SK-N-DZ (cell line): ENCODE measurements at regions not wholly inside any gene's neighbourhood (a gene's known extent, or its start where the extent isn't known, plus 50 kb on each side); places are given as distances from the start of the nearest gene placed in this dataset.

Source experiments
- DNase-seq: peaks from one replicate; pipeline ENCODE4 v3.0.0-alpha.2; 2015; ENCODE audit warnings: low spot score

GRCh38 chr5:18099261-18099660 is 465.0 kb downstream of the TAF11L14 start:
- no peak for DNase-seq

GRCh38 chr5:18101532-18101931 is 467.3 kb downstream of the TAF11L14 start:
- DNase-seq, result no peak

- DNase-seq, result no peak
Measured at GRCh38 chr5:18102733-18103132, 468.5 kb downstream of the TAF11L14 start.

GRCh38 chr5:18105449-18105848 is 471.2 kb downstream of the TAF11L14 start:
- DNase-seq, result no peak

GRCh38 chr5:18111906-18112465 is 477.7 kb downstream of the TAF11L14 start:
- DNase-seq, result no peak

- DNase-seq, result no peak
Measured at GRCh38 chr5:18113721-18114120, 479.5 kb downstream of the TAF11L14 start.

GRCh38 chr5:18114151-18114757 is 480.0 kb downstream of the TAF11L14 start:
- DNase-seq, result no peak

- no peak for DNase-seq
Measured at GRCh38 chr5:18117968-18118367, 483.7 kb downstream of the TAF11L14 start.

GRCh38 chr5:18119156-18119785 is 485.0 kb downstream of the TAF11L14 start:
- DNase-seq, result no peak

- no peak for DNase-seq
Measured at GRCh38 chr5:18141222-18141621, 507.0 kb downstream of the TAF11L14 start.

- DNase-seq, result no peak
Measured at GRCh38 chr5:18142831-18143230, 508.6 kb downstream of the TAF11L14 start.

GRCh38 chr5:18152671-18153070 is 518.4 kb downstream of the TAF11L14 start:
- no peak for DNase-seq

- DNase-seq, result no peak
Measured at GRCh38 chr5:18158166-18158565, 523.9 kb downstream of the TAF11L14 start.

GRCh38 chr5:18159331-18159730 is 525.1 kb downstream of the TAF11L14 start:
- no peak for DNase-seq

- no peak for DNase-seq
Measured at GRCh38 chr5:18171684-18172083, 537.4 kb downstream of the TAF11L14 start.

- no peak for DNase-seq
Measured at GRCh38 chr5:18179579-18179978, 545.3 kb downstream of the TAF11L14 start.

- DNase-seq, result no peak
Measured at GRCh38 chr5:18181575-18181974, 547.3 kb downstream of the TAF11L14 start.

GRCh38 chr5:18195910-18196309 is 561.6 kb downstream of the TAF11L14 start:
- no peak for DNase-seq

- DNase-seq, result no peak
Measured at GRCh38 chr5:18197734-18198133, 563.5 kb downstream of the TAF11L14 start.

- DNase-seq, result no peak
Measured at GRCh38 chr5:18202164-18202563, 567.9 kb downstream of the TAF11L14 start.

GRCh38 chr5:18203296-18203695 is 569.0 kb downstream of the TAF11L14 start:
- no peak for DNase-seq

GRCh38 chr5:18213666-18214065 is 579.4 kb downstream of the TAF11L14 start:
- DNase-seq, result no peak

- no peak for DNase-seq
Measured at GRCh38 chr5:18216016-18216415, 581.8 kb downstream of the TAF11L14 start.
